Calu3 (cell line): ENCODE measurements at regions not wholly inside any gene's neighbourhood (a gene's known extent, or its start where the extent isn't known, plus 50 kb on each side); places are given as distances from the start of the nearest gene placed in this dataset.

Experiments
- BruUV-seq: library from RNA; stranded (reverse); fragments of 400-500 nt; replicated peaks from 2 replicates; lab custom pipeline; 2021; lab: Mats Ljungman, UMichigan
- CTCF ChIA-PET: fragments of 300-600 bp; sonication (Branson Sonifier 250); formaldehyde crosslinking; loops from one replicate; lab custom pipeline; 2022; ENCODE audit warnings: antibody characterized with exemption; lab: Charles Lee
- DNase-seq: peaks from one replicate; pipeline ENCODE4 v3.0.0; 2022
- H3K27ac Mint-ChIP-seq: one replicate; pipeline ENCODE4 v1.8.0; 2022; ENCODE audit warnings: mixed read lengths; ENCODE audit not compliant: unreplicated experiment
- H3K27me3 Mint-ChIP-seq: one replicate; pipeline ENCODE4 v1.8.0; 2022; ENCODE audit warnings: mixed read lengths; ENCODE audit not compliant: unreplicated experiment
- H3K36me3 Mint-ChIP-seq: one replicate; pipeline ENCODE4 v1.8.0; 2022; ENCODE audit warnings: mild to moderate bottlenecking, moderate library complexity, mixed read lengths; ENCODE audit not compliant: insufficient read depth, unreplicated experiment
- H3K4me1 Mint-ChIP-seq: one replicate; pipeline ENCODE4 v1.8.0; 2022; ENCODE audit warnings: mild to moderate bottlenecking, low read depth, mixed read lengths; ENCODE audit not compliant: unreplicated experiment
- H3K4me3 Mint-ChIP-seq: one replicate; pipeline ENCODE4 v1.8.0; 2022; ENCODE audit warnings: mild to moderate bottlenecking, low read depth, moderate library complexity, mixed read lengths; ENCODE audit not compliant: unreplicated experiment
- H3K9me3 Mint-ChIP-seq: one replicate; pipeline ENCODE4 v1.8.0; 2022; ENCODE audit warnings: low read depth, mixed read lengths; ENCODE audit not compliant: unreplicated experiment
- CTCF ChIP-seq: fragments of 200-600 bp; IDR thresholded peaks from one replicate; pipeline ENCODE4 v1.8.0; 2022; ENCODE audit warnings: antibody characterized with exemption; ENCODE audit not compliant: unreplicated experiment
- intact Hi-C: fragments of 100-400 bp; cut with micrococcal nuclease; formaldehyde crosslinking; loops from one replicate; pipeline ENCODE4 v1.10.0; 2022; ENCODE audit not compliant: unreplicated experiment

- peaks cover 24% of the 10 kb centered on the region for H3K4me1 Mint-ChIP-seq
- no peak overlapping the region for H3K27ac Mint-ChIP-seq
- peaks cover 9% of the 10 kb centered on the region for H3K36me3 Mint-ChIP-seq
- H3K4me3 Mint-ChIP-seq: no peak overlapping the region
- peak; percentile 31 for TF ChIP-seq CTCF
- CTCF ChIA-PET: interaction anchor here (0.6 to 1.8 kb wide), 8 partner anchors 17 to 447 kb away, joined by 3 to 7 read pairs (median 3); no protein-coding TSS in a partner anchor
- H3K9me3 Mint-ChIP-seq: no peaks in the 10 kb centered on the region
- BruUV-seq: no TSS peak
- DNase-seq: no peak
- intact Hi-C loops: loop anchor here (1.0 to 10.0 kb wide), 5 partner anchors 110 to 448 kb away; no protein-coding TSS in a partner anchor
- H3K27me3 Mint-ChIP-seq: no peaks in the 10 kb centered on the region
Observed at GRCh38 chr7:121547544-121548092, 151.5 kb upstream of the FAM3C start.

- peaks cover 24% of the 10 kb centered on the region for H3K4me1 Mint-ChIP-seq
- H3K27me3 Mint-ChIP-seq: no peaks in the 10 kb centered on the region
- CTCF ChIA-PET: interaction anchor here (0.6 to 1.8 kb wide), 9 partner anchors 16 to 448 kb away, joined by 3 to 7 read pairs (median 3); no protein-coding TSS in a partner anchor
- TF ChIP-seq CTCF: no peak
- no TSS peak for BruUV-seq
- intact Hi-C loops: loop anchor here (1.0 to 10.0 kb wide), 5 partner anchors 110 to 448 kb away; no protein-coding TSS in a partner anchor
- no peak overlapping the region for H3K4me3 Mint-ChIP-seq
- no peak for DNase-seq
- no peaks in the 10 kb centered on the region for H3K9me3 Mint-ChIP-seq
- H3K27ac Mint-ChIP-seq: peak overlapping the region; percentile 42
- H3K36me3 Mint-ChIP-seq: peaks cover 9% of the 10 kb centered on the region
Observed at GRCh38 chr7:121546632-121547543, 150.8 kb upstream of the FAM3C start.

GRCh38 chr7:121545418-121545817 lies 149.3 kb upstream of the FAM3C start:
- no peak overlapping the region for H3K4me3 Mint-ChIP-seq
- H3K36me3 Mint-ChIP-seq: peaks cover 9% of the 10 kb centered on the region
- TF ChIP-seq CTCF: no peak
- intact Hi-C loops: loop anchor here (5.0 to 10.0 kb wide), 2 partner anchors 108 to 199 kb away; no protein-coding TSS in a partner anchor
- H3K4me1 Mint-ChIP-seq: peaks cover 34% of the 10 kb centered on the region
- H3K9me3 Mint-ChIP-seq: no peaks in the 10 kb centered on the region
- H3K27me3 Mint-ChIP-seq: no peaks in the 10 kb centered on the region
- BruUV-seq: no TSS peak
- no peak for DNase-seq
- CTCF ChIA-PET: interaction anchor here (0.7 to 1.6 kb wide), 7 partner anchors 13 to 449 kb away, joined by 3 to 10 read pairs (median 6); partner anchors contain the start of gene FAM3C
- H3K27ac Mint-ChIP-seq: peak overlapping the region; percentile 70

GRCh38 chr7:121544726-121545125 lies 148.6 kb upstream of the FAM3C start:
- intact Hi-C loops: loop anchor here (1.0 to 10.0 kb wide), 4 partner anchors 14 to 200 kb away; no protein-coding TSS in a partner anchor
- Mint-ChIP-seq H3K9me3 (no peaks in the 10 kb centered on the region), H3K4me1 (peaks cover 34% of the 10 kb centered on the region), H3K27ac (peak overlapping the region; percentile 70), H3K27me3 (no peaks in the 10 kb centered on the region), H3K4me3 (no peak overlapping the region), H3K36me3 (peaks cover 9% of the 10 kb centered on the region)
- CTCF ChIA-PET: interaction anchor here (0.6 to 1.6 kb wide), 10 partner anchors 9 to 450 kb away, joined by 3 to 10 read pairs (median 6); partner anchors contain the start of gene FAM3C
- BruUV-seq: no TSS peak
- peak; percentile 65 for DNase-seq
- TF ChIP-seq CTCF: no peak
